Bronchial epithelial cell (primary cell): ENCODE measurements at regions not wholly inside any gene's neighbourhood (a gene's known extent, or its start where the extent isn't known, plus 50 kb on each side); places are given as distances from the start of the nearest gene placed in this dataset.

ENCODE experiments used
- DNase-seq: peaks from one replicate; pipeline ENCODE4 v3.0.0-alpha.2; 2010; ENCODE audit warnings: low read depth
- FAIRE-seq: peaks from 2 replicates; lab custom pipeline; 2011; peaks lifted over from hg19 to GRCh38; lab: Jason Lieb, UNC
- H3K27me3 ChIP-seq: 2 replicates; pipeline ENCODE4 v1.5.1; 2011; ENCODE audit warnings: low read length; ENCODE audit not compliant: control insufficient read depth, insufficient read depth
- H3K36me3 ChIP-seq: 2 replicates; pipeline ENCODE4 v1.5.1; 2011; ENCODE audit warnings: low read length; ENCODE audit not compliant: control insufficient read depth, insufficient read depth
- H3K4me3 ChIP-seq: 2 replicates; pipeline ENCODE4 v1.5.1; 2011; ENCODE audit warnings: mild to moderate bottlenecking, low read depth, low read length, control low read depth
- TF ChIP-seq, protein P1 (sequence below): IDR thresholded peaks from 2 replicates; pipeline ENCODE4 v1.5.1; 2011; ENCODE audit warnings: mild to moderate bottlenecking, moderate library complexity, low read length, control low read depth, inconsistent platforms; ENCODE audit not compliant: insufficient read depth, severe bottlenecking

DNA sequence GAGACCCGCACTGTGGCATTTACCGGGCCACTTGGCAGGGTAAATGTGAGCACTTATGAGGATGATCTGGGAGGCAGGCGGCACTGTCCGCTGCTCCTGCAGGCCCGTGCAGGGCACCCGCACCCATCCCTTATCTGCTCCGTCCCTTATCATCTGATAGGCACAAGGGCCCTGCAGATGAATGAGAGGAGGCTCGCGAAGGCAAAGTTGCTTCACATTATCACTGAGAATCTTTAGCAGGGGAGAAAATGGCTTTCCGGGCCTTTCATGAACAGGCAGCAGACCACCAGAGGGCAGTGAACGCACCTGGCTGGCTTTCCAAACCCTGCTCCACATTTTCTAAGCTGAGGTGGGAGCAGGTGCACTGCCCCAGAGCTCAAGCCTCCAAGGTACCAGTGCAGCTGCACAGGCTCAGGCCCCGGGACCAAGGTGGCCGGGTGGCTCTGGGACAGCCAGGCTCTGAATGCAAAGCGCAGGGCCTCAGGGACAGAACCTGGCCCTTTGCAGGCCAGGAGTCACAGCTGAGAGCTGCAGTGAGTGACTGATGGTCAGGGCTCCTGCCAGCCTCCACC lies 165.6 kb downstream of the SHANK2 start:
- peak; percentile 7 for DNase-seq

DNA sequence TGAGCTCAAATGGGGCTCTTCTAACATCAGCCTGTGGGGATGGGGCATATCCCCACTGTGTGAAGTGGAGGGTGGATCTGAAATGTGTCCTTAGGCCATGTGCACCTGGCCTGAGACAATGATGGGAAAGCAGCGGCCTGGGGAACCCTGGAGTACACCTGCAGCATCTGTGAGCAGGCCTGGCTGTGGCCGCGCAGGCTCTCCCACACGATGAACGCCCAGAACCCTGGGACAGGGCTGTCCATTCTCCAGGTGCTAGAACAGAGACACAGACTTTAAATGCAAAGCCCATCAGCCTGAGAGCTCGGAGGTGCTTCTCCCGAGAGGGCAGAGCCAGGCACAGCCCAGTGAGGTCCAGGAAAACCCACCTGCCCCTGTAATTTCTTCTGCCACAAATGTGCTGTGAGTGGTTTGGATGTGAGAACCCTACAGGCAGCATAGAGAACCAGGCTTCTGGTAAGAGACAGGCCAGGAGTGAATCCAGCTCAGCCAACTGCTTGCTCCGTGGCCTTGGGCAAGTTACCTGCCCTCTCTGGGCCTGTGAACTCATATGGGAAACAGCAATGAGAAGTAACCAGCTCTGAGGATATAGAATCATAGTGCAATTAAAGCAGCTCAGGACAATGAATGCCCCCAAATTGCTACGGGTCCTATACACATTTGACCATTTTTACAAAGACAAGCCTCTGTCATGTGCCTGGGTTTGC lies 167.9 kb downstream of the SHANK2 start:
- Histone ChIP-seq H3K4me3 (no peak overlapping the region), H3K27me3 (no peaks in the 10 kb centered on the region), H3K36me3 (peaks cover 1% of the 10 kb centered on the region)
- FAIRE-seq (no peak), DNase-seq (no peak)
- TF ChIP-seq, protein P1, sequence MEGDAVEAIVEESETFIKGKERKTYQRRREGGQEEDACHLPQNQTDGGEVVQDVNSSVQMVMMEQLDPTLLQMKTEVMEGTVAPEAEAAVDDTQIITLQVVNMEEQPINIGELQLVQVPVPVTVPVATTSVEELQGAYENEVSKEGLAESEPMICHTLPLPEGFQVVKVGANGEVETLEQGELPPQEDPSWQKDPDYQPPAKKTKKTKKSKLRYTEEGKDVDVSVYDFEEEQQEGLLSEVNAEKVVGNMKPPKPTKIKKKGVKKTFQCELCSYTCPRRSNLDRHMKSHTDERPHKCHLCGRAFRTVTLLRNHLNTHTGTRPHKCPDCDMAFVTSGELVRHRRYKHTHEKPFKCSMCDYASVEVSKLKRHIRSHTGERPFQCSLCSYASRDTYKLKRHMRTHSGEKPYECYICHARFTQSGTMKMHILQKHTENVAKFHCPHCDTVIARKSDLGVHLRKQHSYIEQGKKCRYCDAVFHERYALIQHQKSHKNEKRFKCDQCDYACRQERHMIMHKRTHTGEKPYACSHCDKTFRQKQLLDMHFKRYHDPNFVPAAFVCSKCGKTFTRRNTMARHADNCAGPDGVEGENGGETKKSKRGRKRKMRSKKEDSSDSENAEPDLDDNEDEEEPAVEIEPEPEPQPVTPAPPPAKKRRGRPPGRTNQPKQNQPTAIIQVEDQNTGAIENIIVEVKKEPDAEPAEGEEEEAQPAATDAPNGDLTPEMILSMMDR = no peak

More for the DNA sequence above, 165.6 kb downstream of the SHANK2 start:
- no peak overlapping the region for H3K4me3 ChIP-seq
- H3K27me3 ChIP-seq = no peaks in the 10 kb centered on the region
- H3K36me3 ChIP-seq = peaks cover 5% of the 10 kb centered on the region
- TF ChIP-seq, protein P1 = peak; percentile 56
- no peak for FAIRE-seq

GRCh38 chr11:71083105-71083504 lies 169.3 kb downstream of the SHANK2 start:
- Histone ChIP-seq H3K36me3 (no peaks in the 10 kb centered on the region), H3K27me3 (no peaks in the 10 kb centered on the region), H3K4me3 (no peak overlapping the region)
- DNase-seq (no peak), FAIRE-seq (no peak)
- TF ChIP-seq, protein P1 = no peak

- FAIRE-seq (no peak), DNase-seq (no peak)
- Histone ChIP-seq H3K27me3 (no peaks in the 10 kb centered on the region), H3K36me3 (no peaks in the 10 kb centered on the region), H3K4me3 (no peak overlapping the region)
- TF ChIP-seq, protein P1 = no peak
Measured at GRCh38 chr11:71082454-71082853, 169.9 kb downstream of the SHANK2 start.

GRCh38 chr11:71081704-71082230 lies 170.6 kb downstream of the SHANK2 start:
- no peak for FAIRE-seq
- no peaks in the 10 kb centered on the region for H3K27me3 ChIP-seq
- H3K36me3 ChIP-seq = no peaks in the 10 kb centered on the region
- no peak for DNase-seq
- H3K4me3 ChIP-seq = no peak overlapping the region
- TF ChIP-seq, protein P1 = no peak
